ENCODE measurements at regions not wholly inside any gene's neighbourhood (a gene's known extent, or its start where the extent isn't known, plus 50 kb on each side); places are given as distances from the start of the nearest gene placed in this dataset.

DNA sequence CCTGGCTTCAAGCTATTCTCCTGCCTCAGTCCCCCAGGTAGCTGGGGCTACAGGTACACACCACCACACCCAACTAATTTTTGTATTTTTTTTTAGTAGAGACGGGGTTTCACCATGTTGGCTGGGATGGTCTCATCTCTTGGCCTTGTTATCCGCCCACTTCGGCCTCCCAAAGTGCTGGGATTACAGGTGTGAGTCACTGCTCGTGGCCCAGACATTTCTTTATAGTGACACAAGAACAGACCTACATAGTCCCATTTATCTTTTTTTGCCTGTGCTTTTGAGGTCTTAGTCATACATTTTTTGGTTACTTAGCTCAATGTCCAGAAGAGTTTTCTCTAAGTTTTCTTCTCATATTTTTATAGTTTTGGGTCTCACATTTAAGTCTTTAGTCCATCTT is 247.4 kb downstream of the SYT10 start:
- whole genome bisulfite sequencing (ENCODE audit: missing lambda C conversion rate) = 3% methylated on average over 4 of the region's 4 CpGs
- no peak for DNase-seq (ENCODE audit: low read depth in 1 of 2, low spot score in 1 of 2)
- ATAC-seq = no peak

GRCh38 chr12:33187409-33187808 is 252.2 kb downstream of the SYT10 start:
- ChIA-PET POLR2A (no interaction called here), CTCF (no interaction called here)
- no peaks in the 10 kb centered on the region for H3K9me3 ChIP-seq
- H3K27ac ChIP-seq = no peak overlapping the region
- H3K4me2 ChIP-seq = no peak overlapping the region
- no peaks in the 10 kb centered on the region for H3K4me1 ChIP-seq
- FAIRE-seq (no peak), DNase-seq (ENCODE audit: low read depth in 1 of 2, low spot score in 1 of 2) (no peak), ATAC-seq (no peak)
- H3K4me3 ChIP-seq = no peak overlapping the region
- no peak for TF ChIP-seq NFE2L2 (conservative IDR thresholded peaks at IDR 0.05; ENCODE audit: low read length)
- TF ChIP-seq, protein P1, sequence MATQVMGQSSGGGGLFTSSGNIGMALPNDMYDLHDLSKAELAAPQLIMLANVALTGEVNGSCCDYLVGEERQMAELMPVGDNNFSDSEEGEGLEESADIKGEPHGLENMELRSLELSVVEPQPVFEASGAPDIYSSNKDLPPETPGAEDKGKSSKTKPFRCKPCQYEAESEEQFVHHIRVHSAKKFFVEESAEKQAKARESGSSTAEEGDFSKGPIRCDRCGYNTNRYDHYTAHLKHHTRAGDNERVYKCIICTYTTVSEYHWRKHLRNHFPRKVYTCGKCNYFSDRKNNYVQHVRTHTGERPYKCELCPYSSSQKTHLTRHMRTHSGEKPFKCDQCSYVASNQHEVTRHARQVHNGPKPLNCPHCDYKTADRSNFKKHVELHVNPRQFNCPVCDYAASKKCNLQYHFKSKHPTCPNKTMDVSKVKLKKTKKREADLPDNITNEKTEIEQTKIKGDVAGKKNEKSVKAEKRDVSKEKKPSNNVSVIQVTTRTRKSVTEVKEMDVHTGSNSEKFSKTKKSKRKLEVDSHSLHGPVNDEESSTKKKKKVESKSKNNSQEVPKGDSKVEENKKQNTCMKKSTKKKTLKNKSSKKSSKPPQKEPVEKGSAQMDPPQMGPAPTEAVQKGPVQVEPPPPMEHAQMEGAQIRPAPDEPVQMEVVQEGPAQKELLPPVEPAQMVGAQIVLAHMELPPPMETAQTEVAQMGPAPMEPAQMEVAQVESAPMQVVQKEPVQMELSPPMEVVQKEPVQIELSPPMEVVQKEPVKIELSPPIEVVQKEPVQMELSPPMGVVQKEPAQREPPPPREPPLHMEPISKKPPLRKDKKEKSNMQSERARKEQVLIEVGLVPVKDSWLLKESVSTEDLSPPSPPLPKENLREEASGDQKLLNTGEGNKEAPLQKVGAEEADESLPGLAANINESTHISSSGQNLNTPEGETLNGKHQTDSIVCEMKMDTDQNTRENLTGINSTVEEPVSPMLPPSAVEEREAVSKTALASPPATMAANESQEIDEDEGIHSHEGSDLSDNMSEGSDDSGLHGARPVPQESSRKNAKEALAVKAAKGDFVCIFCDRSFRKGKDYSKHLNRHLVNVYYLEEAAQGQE (IDR thresholded peaks at IDR 0.05) = no peak
- no peak for TF ChIP-seq CBX8 (IDR thresholded peaks at IDR 0.05)
- no peak for TF ChIP-seq ZFP36 (IDR thresholded peaks at IDR 0.05; ENCODE audit: borderline replicate concordance, partially characterized antibody)
- TF ChIP-seq CHD2 (IDR thresholded peaks at IDR 0.05; ENCODE audit: low read length, partially characterized antibody) = no peak

More for the DNA sequence above, 247.4 kb downstream of the SYT10 start:
- H3K9me3 ChIP-seq = no peaks in the 10 kb centered on the region
- POLR2A ChIA-PET = no interaction called here
- TF ChIP-seq HOXB5 (CRISPR knock-in tag; IDR thresholded peaks at IDR 0.05) (no peak), PHF8 (IDR thresholded peaks at IDR 0.05; ENCODE audit: borderline replicate concordance, low read depth) (no peak), USF2 (IDR thresholded peaks at IDR 0.05) (no peak), BHLHE40 (IDR thresholded peaks at IDR 0.05; ENCODE audit: low read depth, low read length) (no peak), JUN (IDR thresholded peaks at IDR 0.05) (no peak), RFX5 (IDR thresholded peaks at IDR 0.05) (no peak), ESRRA (IDR thresholded peaks at IDR 0.05; ENCODE audit: borderline replicate concordance, low read length) (no peak), CHD2 (IDR thresholded peaks at IDR 0.05; ENCODE audit: low read length, partially characterized antibody) (no peak), PBX3 (IDR thresholded peaks at IDR 0.05) (no peak), CEBPB (IDR thresholded peaks at IDR 0.05) (no peak), ATOH8 (CRISPR knock-in tag; IDR thresholded peaks at IDR 0.05; ENCODE audit: low read depth) (no peak)
- H3K4me1 ChIP-seq = no peaks in the 10 kb centered on the region
- H3K27ac ChIP-seq = no peak overlapping the region
- no peak overlapping the region for H3K4me3 ChIP-seq
- FAIRE-seq = no peak
- CTCF ChIA-PET = interaction anchor here (0.8 to 1.0 kb wide), 2 partner anchors 9 to 11 kb away, joined by 3 read pairs; no protein-coding TSS in a partner anchor
- H3K4me2 ChIP-seq = no peak overlapping the region

DNA sequence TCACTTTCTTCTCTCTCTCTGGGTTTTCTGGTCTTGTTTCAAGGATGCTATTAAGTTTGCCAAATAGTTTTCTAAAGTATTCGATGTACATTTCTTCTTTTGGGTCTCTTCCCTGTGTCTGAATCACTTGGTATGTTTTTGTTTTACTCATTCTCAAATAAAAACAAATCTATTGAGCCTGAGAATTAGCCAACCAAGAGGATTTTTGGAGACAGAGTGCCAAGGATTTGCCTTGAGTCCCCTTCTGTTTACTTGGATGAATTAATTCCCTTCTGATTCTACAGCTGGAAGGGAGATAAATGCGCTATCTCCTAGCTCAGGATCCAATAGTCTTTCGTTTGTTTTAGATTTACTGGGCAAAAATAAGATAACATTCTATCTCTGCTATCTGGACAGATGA is 255.5 kb downstream of the SYT10 start:
- FAIRE-seq (no peak), ATAC-seq (no peak), DNase-seq (ENCODE audit: low read depth in 1 of 2, low spot score in 1 of 2) (no peak)
- H3K9me3 ChIP-seq = no peaks in the 10 kb centered on the region; the same call in 2 of the 3 replicates
- TF ChIP-seq CBX8 (IDR thresholded peaks at IDR 0.05) (no peak), POLR2A (IDR thresholded peaks at IDR 0.05; ENCODE audit: low read length) (no peak), PBX3 (IDR thresholded peaks at IDR 0.05) (no peak), TP53 (CRISPR knock-in tag; IDR thresholded peaks at IDR 0.05) (no peak), MAZ (IDR thresholded peaks at IDR 0.05; ENCODE audit: borderline replicate concordance, low read depth, low read length) (no peak), RCOR1 (IDR thresholded peaks at IDR 0.05; ENCODE audit: low read depth, low read length) (no peak), RFX5 (IDR thresholded peaks at IDR 0.05) (no peak), EHMT2 (IDR thresholded peaks at IDR 0.05; ENCODE audit: low read depth) (no peak), FOXS1 (CRISPR knock-in tag; IDR thresholded peaks at IDR 0.05) (no peak), MAFK (IDR thresholded peaks at IDR 0.05; ENCODE audit: partially characterized antibody) (no peak), HOXB13 (CRISPR knock-in tag; IDR thresholded peaks at IDR 0.05; ENCODE audit: low read depth) (no peak), NPAS2 (CRISPR knock-in tag; IDR thresholded peaks at IDR 0.05; ENCODE audit: borderline replicate concordance) (no peak), ZSCAN20 (CRISPR knock-in tag; IDR thresholded peaks at IDR 0.05) (no peak), BHLHE40 (IDR thresholded peaks at IDR 0.05; ENCODE audit: low read depth, low read length) (no peak)
- TF ChIP-seq, protein P2, sequence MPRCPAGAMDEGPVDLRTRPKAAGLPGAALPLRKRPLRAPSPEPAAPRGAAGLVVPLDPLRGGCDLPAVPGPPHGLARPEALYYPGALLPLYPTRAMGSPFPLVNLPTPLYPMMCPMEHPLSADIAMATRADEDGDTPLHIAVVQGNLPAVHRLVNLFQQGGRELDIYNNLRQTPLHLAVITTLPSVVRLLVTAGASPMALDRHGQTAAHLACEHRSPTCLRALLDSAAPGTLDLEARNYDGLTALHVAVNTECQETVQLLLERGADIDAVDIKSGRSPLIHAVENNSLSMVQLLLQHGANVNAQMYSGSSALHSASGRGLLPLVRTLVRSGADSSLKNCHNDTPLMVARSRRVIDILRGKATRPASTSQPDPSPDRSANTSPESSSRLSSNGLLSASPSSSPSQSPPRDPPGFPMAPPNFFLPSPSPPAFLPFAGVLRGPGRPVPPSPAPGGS (IDR thresholded peaks at IDR 0.05) = no peak
- no peaks in the 10 kb centered on the region for H3K4me1 ChIP-seq
- ChIA-PET POLR2A (no interaction called here), CTCF (interaction anchor here (0.7 kb wide), 1 partner anchor 565 kb away, joined by 3 read pairs; no protein-coding TSS in a partner anchor)
- 0% methylated on average over 3 of the region's 3 CpGs for WGBS (ENCODE audit: missing lambda C conversion rate)
- H3K27ac ChIP-seq = no peak overlapping the region
- no peak overlapping the region for H3K4me2 ChIP-seq
- no peak overlapping the region for H3K4me3 ChIP-seq
